ENCODE measurements at regions not wholly inside any gene's neighbourhood (a gene's known extent, or its start where the extent isn't known, plus 50 kb on each side); places are given as distances from the start of the nearest gene placed in this dataset.

GRCh38 chr15:35663956-35664355, 118.0 kb upstream of the DPH6 start:
- no peak for DNase-seq

- no peak for DNase-seq
Observed at GRCh38 chr15:35665896-35666536, 120.1 kb upstream of the DPH6 start.

- no peak for DNase-seq
Observed at GRCh38 chr15:35667908-35668307, 121.9 kb upstream of the DPH6 start.

GRCh38 chr15:35669021-35669420, 123.1 kb upstream of the DPH6 start:
- no peak for DNase-seq

GRCh38 chr15:35669432-35670045, 123.6 kb upstream of the DPH6 start:
- no peak for DNase-seq

GRCh38 chr15:35671197-35671596, 125.2 kb upstream of the DPH6 start:
- no peak for DNase-seq

GRCh38 chr15:35671981-35672380, 126.0 kb upstream of the DPH6 start:
- DNase-seq, result no peak

GRCh38 chr15:35673093-35673684, 127.2 kb upstream of the DPH6 start:
- DNase-seq, result no peak

- no peak for DNase-seq
Observed at GRCh38 chr15:35674873-35675781, 129.2 kb upstream of the DPH6 start.

- DNase-seq, result no peak
Observed at GRCh38 chr15:35678774-35679173, 132.8 kb upstream of the DPH6 start.

- DNase-seq, result no peak
Observed at GRCh38 chr15:35679186-35679585, 133.2 kb upstream of the DPH6 start.

GRCh38 chr15:35680951-35681350, 135.0 kb upstream of the DPH6 start:
- no peak for DNase-seq

- no peak for DNase-seq
Observed at GRCh38 chr15:35686347-35686746, 140.4 kb upstream of the DPH6 start.

GRCh38 chr15:35689266-35689665, 143.3 kb upstream of the DPH6 start:
- DNase-seq, result no peak

- DNase-seq, result no peak
Observed at GRCh38 chr15:35690089-35690488, 144.1 kb upstream of the DPH6 start.

GRCh38 chr15:35690698-35691116, 144.7 kb upstream of the DPH6 start:
- peak; percentile 10 for DNase-seq

GRCh38 chr15:35691173-35691761, 145.3 kb upstream of the DPH6 start:
- DNase-seq, result no peak

GRCh38 chr15:35691891-35692867, 146.2 kb upstream of the DPH6 start:
- no peak for DNase-seq

- no peak for DNase-seq
Observed at GRCh38 chr15:35693286-35693685, 147.3 kb upstream of the DPH6 start.

GRCh38 chr15:35693886-35694285, 147.9 kb upstream of the DPH6 start:
- DNase-seq, result no peak

- no peak for DNase-seq
Observed at GRCh38 chr15:35695003-35695402, 149.0 kb upstream of the DPH6 start.

- DNase-seq, result no peak
Observed at GRCh38 chr15:35696767-35697231, 150.8 kb upstream of the DPH6 start.
